ENCODE measurements at regions not wholly inside any gene's neighbourhood (a gene's known extent, or its start where the extent isn't known, plus 50 kb on each side); places are given as distances from the start of the nearest gene placed in this dataset.

GRCh38 chr2:173644146-173644545 lies 289.5 kb downstream of the CDCA7 start:
- peak; percentile 72 for DNase-seq (ENCODE audit: low read depth)

- no peak for DNase-seq (ENCODE audit: low read depth)
Observed at GRCh38 chr2:173647681-173648311, 293.1 kb downstream of the CDCA7 start.

DNA sequence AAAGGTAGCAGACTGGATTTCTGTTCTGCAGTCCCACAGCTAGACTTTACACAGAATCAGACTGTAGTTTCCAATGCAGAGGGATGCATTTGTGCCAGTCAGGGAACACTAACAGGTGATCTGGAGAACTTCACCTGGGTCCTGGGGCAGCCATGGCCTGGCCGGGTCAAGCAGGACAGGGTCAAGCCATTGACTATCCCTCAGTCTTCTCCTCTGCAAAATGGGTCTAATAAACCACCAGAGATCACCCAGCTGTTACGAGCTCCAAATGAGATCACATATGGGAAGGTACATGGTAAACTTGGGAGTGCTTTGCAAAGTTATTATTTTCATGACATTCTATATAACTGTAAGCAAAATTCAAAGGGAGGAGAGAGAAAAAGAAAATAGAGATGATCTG lies 294.1 kb downstream of the CDCA7 start:
- no peak for DNase-seq (ENCODE audit: low read depth)

- DNase-seq (ENCODE audit: low read depth) = no peak
Observed at GRCh38 chr2:173649527-173650219, 295.0 kb downstream of the CDCA7 start.

GRCh38 chr2:173651891-173652290 lies 297.2 kb downstream of the CDCA7 start:
- DNase-seq (ENCODE audit: low read depth) = no peak

DNA sequence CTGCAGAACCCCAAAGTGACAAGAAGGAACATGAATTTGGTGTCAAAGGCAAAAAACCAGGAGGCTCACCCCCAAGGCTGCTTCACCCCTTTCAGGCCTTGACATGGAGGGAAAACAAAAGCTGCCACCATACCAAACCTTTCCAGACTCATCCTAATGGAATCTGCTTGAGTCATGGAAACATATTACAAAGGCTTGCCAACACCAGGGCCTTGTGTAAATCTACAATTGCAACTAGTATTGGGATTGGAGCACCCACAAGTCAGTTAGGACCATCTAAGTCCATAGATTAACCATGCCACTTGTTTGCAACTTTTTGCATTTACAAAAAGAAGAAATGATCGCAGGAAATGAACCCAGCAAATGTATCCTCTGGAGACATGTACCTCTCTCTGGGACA lies 297.6 kb downstream of the CDCA7 start:
- DNase-seq (ENCODE audit: low read depth) = peak; percentile 95

GRCh38 chr2:173652767-173653431 lies 298.2 kb downstream of the CDCA7 start:
- DNase-seq (ENCODE audit: low read depth) = peak; percentile 99

- peak; percentile 9 for DNase-seq (ENCODE audit: low read depth)
Observed at GRCh38 chr2:173653432-173653805, 298.7 kb downstream of the CDCA7 start.

GRCh38 chr2:173654161-173654895 lies 299.7 kb downstream of the CDCA7 start:
- DNase-seq (ENCODE audit: low read depth) = no peak

DNA sequence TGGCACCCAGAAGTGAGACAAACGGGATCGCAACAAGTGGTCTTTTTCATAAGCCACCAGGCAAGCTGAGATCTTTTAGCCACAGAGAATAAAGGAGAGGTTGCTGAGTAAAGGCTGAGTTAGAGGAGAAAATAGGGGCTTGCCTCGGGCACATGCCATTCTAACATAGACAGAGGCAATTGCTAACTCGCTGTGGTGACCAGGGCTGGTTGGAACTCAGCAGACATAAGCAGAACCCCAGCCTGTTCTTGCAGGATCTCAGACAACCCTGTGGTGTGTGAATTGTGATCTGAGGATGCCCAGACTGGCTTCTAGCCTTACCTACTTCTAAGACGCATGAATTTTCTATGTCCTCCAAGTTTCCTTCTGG lies 300.2 kb downstream of the CDCA7 start:
- peak; percentile 46 for DNase-seq (ENCODE audit: low read depth)

GRCh38 chr2:173656086-173656485 lies 301.4 kb downstream of the CDCA7 start:
- no peak for DNase-seq (ENCODE audit: low read depth)

- DNase-seq (ENCODE audit: low read depth) = peak; percentile 95
Observed at GRCh38 chr2:173657996-173658717, 303.5 kb downstream of the CDCA7 start.

GRCh38 chr2:173658946-173659371 lies 304.3 kb downstream of the CDCA7 start:
- peak; percentile 68 for DNase-seq (ENCODE audit: low read depth)

DNA sequence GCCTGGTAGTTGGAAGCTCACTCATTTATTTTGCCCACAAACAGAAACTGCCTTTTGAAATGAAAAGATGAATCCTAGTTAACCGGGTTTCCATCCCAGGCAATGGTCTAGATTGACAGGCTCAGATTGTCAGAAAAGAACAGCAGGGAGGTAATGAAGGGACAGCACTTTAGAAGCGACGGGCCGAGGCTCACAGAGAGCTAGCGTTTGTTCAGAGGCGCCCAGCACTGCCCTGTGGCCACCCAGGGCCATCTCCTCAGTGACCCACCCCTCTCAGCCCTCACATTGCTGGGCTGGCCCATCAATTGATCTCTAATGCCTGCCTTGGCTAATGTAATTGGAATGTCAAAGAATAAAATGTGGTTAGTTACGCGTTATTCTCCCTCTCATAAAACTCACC lies 304.8 kb downstream of the CDCA7 start:
- peak; percentile 25 for DNase-seq (ENCODE audit: low read depth)

- DNase-seq (ENCODE audit: low read depth) = no peak
Observed at GRCh38 chr2:173661586-173661985, 303.6 kb downstream of the SP3 start.

- no peak for DNase-seq (ENCODE audit: low read depth)
Observed at GRCh38 chr2:173663353-173663752, 301.8 kb downstream of the SP3 start.

- no peak for DNase-seq (ENCODE audit: low read depth)
Observed at GRCh38 chr2:173663835-173664512, 301.2 kb downstream of the SP3 start.

- no peak for DNase-seq (ENCODE audit: low read depth)
Observed at GRCh38 chr2:173664513-173664910, 300.7 kb downstream of the SP3 start.

- DNase-seq (ENCODE audit: low read depth) = no peak
Observed at GRCh38 chr2:173666171-173666888, 298.8 kb downstream of the SP3 start.

GRCh38 chr2:173667014-173667413 lies 298.2 kb downstream of the SP3 start:
- DNase-seq (ENCODE audit: low read depth) = no peak

GRCh38 chr2:173667415-173667814 lies 297.8 kb downstream of the SP3 start:
- DNase-seq (ENCODE audit: low read depth) = peak; percentile 53
